ENCODE measurements at regions not wholly inside any gene's neighbourhood (a gene's known extent, or its start where the extent isn't known, plus 50 kb on each side); places are given as distances from the start of the nearest gene placed in this dataset.

- Histone ChIP-seq H3K27me3 (ENCODE audit: insufficient read depth, poor library complexity, severe bottlenecking) (no peaks in the 10 kb centered on the region), H3K4me3 (replicated peaks; ENCODE audit: insufficient read depth, low read length) (no peak overlapping the region), H3K27ac (replicated peaks) (no peak overlapping the region)
- DNase-seq (ENCODE audit: low read depth in 1 of 2, low spot score in 1 of 2) = no peak
- TF ChIP-seq, protein P1, sequence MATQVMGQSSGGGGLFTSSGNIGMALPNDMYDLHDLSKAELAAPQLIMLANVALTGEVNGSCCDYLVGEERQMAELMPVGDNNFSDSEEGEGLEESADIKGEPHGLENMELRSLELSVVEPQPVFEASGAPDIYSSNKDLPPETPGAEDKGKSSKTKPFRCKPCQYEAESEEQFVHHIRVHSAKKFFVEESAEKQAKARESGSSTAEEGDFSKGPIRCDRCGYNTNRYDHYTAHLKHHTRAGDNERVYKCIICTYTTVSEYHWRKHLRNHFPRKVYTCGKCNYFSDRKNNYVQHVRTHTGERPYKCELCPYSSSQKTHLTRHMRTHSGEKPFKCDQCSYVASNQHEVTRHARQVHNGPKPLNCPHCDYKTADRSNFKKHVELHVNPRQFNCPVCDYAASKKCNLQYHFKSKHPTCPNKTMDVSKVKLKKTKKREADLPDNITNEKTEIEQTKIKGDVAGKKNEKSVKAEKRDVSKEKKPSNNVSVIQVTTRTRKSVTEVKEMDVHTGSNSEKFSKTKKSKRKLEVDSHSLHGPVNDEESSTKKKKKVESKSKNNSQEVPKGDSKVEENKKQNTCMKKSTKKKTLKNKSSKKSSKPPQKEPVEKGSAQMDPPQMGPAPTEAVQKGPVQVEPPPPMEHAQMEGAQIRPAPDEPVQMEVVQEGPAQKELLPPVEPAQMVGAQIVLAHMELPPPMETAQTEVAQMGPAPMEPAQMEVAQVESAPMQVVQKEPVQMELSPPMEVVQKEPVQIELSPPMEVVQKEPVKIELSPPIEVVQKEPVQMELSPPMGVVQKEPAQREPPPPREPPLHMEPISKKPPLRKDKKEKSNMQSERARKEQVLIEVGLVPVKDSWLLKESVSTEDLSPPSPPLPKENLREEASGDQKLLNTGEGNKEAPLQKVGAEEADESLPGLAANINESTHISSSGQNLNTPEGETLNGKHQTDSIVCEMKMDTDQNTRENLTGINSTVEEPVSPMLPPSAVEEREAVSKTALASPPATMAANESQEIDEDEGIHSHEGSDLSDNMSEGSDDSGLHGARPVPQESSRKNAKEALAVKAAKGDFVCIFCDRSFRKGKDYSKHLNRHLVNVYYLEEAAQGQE (IDR thresholded peaks at IDR 0.05; ENCODE audit: insufficient replicate concordance, low read depth) = no peak
- TF ChIP-seq POLR2AphosphoS5 (IDR thresholded peaks at IDR 0.05; ENCODE audit: low read depth) (no peak), SPI1 (IDR thresholded peaks at IDR 0.05; ENCODE audit: borderline replicate concordance, low read depth) (no peak), GABPA (IDR thresholded peaks at IDR 0.05; ENCODE audit: low read depth) (no peak)
- TF ChIP-seq, protein P2, sequence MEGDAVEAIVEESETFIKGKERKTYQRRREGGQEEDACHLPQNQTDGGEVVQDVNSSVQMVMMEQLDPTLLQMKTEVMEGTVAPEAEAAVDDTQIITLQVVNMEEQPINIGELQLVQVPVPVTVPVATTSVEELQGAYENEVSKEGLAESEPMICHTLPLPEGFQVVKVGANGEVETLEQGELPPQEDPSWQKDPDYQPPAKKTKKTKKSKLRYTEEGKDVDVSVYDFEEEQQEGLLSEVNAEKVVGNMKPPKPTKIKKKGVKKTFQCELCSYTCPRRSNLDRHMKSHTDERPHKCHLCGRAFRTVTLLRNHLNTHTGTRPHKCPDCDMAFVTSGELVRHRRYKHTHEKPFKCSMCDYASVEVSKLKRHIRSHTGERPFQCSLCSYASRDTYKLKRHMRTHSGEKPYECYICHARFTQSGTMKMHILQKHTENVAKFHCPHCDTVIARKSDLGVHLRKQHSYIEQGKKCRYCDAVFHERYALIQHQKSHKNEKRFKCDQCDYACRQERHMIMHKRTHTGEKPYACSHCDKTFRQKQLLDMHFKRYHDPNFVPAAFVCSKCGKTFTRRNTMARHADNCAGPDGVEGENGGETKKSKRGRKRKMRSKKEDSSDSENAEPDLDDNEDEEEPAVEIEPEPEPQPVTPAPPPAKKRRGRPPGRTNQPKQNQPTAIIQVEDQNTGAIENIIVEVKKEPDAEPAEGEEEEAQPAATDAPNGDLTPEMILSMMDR (IDR thresholded peaks at IDR 0.05; ENCODE audit: insufficient read depth, low read length) = no peak
These were observed 1063.8 kb upstream of the INTU start for GRCh38 chr4:126568652-126569570.

DNA sequence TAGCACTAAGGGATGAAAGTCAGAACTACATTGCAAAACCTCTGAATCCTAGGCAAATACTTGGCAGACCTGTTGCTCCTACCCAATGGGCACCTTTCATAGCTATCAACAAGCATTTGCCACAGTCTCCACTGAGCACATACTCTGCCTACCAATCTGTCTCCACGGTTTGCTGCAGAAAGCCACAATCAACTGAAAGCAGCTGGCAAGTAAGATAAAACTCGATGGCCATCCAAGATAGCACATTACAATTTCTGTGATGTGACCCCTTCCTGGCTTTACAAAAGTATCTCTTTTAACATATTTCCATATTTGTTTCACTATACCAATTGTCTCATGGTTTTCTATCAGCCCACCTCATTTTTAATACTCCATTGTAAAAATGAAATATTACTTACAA lies 1060.5 kb upstream of the INTU start:
- H3K27ac ChIP-seq (replicated peaks) = no peak overlapping the region
- H3K4me3 ChIP-seq (replicated peaks; ENCODE audit: insufficient read depth, low read length) = no peak overlapping the region
- TF ChIP-seq, protein P1 (IDR thresholded peaks at IDR 0.05; ENCODE audit: insufficient replicate concordance, low read depth) = no peak
- TF ChIP-seq SPI1 (IDR thresholded peaks at IDR 0.05; ENCODE audit: borderline replicate concordance, low read depth) (no peak), GABPA (IDR thresholded peaks at IDR 0.05; ENCODE audit: low read depth) (no peak), POLR2AphosphoS5 (IDR thresholded peaks at IDR 0.05; ENCODE audit: low read depth) (no peak)
- TF ChIP-seq, protein P2 (IDR thresholded peaks at IDR 0.05; ENCODE audit: insufficient read depth, low read length) = no peak
- no peak for DNase-seq (ENCODE audit: low read depth in 1 of 2, low spot score in 1 of 2)
- H3K27me3 ChIP-seq (ENCODE audit: insufficient read depth, poor library complexity, severe bottlenecking) = no peaks in the 10 kb centered on the region

- DNase-seq (ENCODE audit: low read depth in 1 of 2, low spot score in 1 of 2) = no peak
These were observed 1050.0 kb upstream of the INTU start for GRCh38 chr4:126582737-126583136.

More at GRCh38 chr4:126582737-126583136, 1050.0 kb upstream of the INTU start:
- TF ChIP-seq GABPA (IDR thresholded peaks at IDR 0.05; ENCODE audit: low read depth) (no peak), SPI1 (IDR thresholded peaks at IDR 0.05; ENCODE audit: borderline replicate concordance, low read depth) (no peak)
- TF ChIP-seq, protein P2 (IDR thresholded peaks at IDR 0.05; ENCODE audit: insufficient read depth, low read length) = no peak
- H3K27ac ChIP-seq (replicated peaks) = no peak overlapping the region
- no peak overlapping the region for H3K4me3 ChIP-seq (replicated peaks; ENCODE audit: insufficient read depth, low read length)
- H3K27me3 ChIP-seq (ENCODE audit: insufficient read depth, poor library complexity, severe bottlenecking) = no peaks in the 10 kb centered on the region

All from HL-60 (cell line).